SKM-1 treated with dmso at 0.1 percent for 144 hours (cell line): ENCODE measurements at regions not wholly inside any gene's neighbourhood (a gene's known extent, or its start where the extent isn't known, plus 50 kb on each side); places are given as distances from the start of the nearest gene placed in this dataset.
"Not testable (repeated sequence)": the region's sequence is repeated elsewhere in the genome, so short reads cannot be mapped to it uniquely, and the experiment has no call there.

Experiments
- DNase-seq: peaks from one replicate; lab custom pipeline; 2025; ENCODE audit not compliant: unreplicated experiment; lab: John Stamatoyannopoulos, UW

GRCh38 chr18:68153821-68154220 is 561.1 kb downstream of the TMX3 start:
- not testable (repeated sequence) for DNase-seq

- no peak for DNase-seq
Observed at GRCh38 chr18:68152770-68153169, 562.1 kb downstream of the TMX3 start.

DNA sequence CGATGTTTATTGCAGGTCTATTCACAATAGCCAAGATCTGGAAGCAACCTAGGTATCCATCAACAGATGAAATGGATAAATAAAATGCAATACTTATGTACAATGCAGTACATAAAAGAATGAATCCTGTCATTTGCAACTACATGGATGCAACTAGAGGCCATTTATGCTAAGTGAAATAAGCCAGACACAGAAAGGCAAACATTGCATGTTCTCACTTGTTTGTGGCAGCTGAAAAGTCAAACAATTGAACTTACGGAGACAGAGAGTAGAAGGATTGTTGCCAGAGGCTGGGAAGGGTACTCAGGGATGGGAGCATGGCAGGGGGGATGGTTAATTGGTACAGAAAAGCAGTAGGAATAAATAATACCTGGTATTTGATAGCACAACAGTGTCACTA is 563.9 kb downstream of the TMX3 start:
- no peak for DNase-seq

DNA sequence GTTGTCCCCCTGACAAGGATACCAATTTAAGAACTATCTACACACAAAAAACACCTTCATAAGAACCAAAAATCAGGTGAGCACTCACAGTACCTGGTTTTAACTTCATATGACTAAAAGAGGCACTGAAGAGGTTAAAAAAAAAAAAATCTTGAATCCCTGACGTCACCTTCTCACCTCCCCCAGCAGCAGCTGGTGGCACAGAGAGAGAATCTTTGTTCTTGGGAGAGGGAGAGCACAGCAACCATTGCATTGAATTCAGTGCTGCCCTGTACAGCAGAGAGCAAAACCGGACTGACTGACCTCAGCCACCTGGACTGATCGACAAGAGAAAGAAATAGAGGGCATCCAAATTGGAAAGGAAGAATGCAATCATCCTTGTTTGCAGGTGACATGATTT is 566.0 kb downstream of the TMX3 start:
- DNase-seq, result no peak

- DNase-seq, result no peak
Observed at GRCh38 chr18:68147728-68148127, 567.2 kb downstream of the TMX3 start.

DNA sequence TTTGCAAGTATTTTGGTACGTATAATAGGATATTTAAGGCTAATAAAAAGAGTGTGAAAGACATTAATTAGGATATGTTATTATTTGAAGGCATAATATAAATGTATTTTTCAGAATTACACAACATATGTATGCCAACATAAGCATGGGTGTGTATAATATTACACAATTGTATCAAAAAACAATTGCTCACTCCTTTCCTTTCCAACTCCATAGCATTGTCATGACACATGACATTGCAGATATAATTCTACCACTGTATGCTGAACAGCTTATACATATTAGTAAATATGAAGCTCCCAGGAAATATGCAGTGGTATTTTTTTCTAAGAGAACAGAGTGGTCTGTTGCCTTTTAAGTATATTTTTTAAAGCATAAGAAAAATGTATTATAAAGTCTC is 593.1 kb downstream of the TMX3 start:
- DNase-seq, result no peak

DNA sequence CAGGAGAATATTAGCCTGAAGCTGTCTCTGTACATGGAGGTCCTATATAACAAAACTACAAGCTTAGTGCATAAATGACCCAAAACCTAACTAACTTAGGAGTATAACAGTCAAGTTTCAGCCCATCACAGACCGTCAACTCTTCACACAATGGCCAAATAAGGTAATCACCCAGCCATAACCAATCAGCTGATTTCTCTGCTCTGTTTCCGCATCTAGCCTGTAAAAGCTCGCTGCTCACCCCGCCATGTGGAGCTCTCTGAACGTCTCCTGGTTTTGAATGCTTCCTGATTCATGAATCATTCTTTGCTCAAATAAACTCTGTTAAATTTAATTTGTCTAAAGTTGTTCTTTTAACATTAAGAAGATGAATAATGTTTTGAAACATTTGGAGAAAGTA is 593.6 kb downstream of the TMX3 start:
- DNase-seq, result no peak

- DNase-seq, result no peak
Observed at GRCh38 chr18:68114989-68115388, 598.5 kb upstream of the DSEL start.

- no peak for DNase-seq
Observed at GRCh38 chr18:68104036-68104435, 587.5 kb upstream of the DSEL start.

GRCh38 chr18:68103561-68103960 is 587.0 kb upstream of the DSEL start:
- DNase-seq, result no peak

- DNase-seq, result no peak
Observed at GRCh38 chr18:68102117-68102516, 585.6 kb upstream of the DSEL start.

- DNase-seq, result no peak
Observed at GRCh38 chr18:68098655-68099054, 582.1 kb upstream of the DSEL start.

- no peak for DNase-seq
Observed at GRCh38 chr18:68086481-68086880, 570.0 kb upstream of the DSEL start.

DNA sequence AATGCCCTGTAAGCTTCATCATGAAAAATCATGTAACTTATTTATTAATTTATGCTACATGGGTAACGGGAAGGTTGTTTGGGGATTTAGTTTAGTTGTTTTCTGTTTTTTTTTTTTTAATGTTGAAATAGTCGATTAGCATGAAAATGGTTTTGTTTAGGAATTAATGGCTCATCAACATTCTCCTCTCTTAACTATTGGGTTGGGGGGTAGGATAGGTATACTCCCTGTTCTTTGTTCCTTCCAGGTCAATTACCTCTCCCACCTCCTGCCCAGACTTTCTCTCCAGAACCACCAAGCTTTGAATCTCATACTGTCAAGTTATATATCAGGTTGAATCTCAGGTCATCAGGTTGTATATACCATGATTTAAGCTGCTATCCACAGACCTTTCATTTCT is 568.7 kb upstream of the DSEL start:
- no peak for DNase-seq

DNA sequence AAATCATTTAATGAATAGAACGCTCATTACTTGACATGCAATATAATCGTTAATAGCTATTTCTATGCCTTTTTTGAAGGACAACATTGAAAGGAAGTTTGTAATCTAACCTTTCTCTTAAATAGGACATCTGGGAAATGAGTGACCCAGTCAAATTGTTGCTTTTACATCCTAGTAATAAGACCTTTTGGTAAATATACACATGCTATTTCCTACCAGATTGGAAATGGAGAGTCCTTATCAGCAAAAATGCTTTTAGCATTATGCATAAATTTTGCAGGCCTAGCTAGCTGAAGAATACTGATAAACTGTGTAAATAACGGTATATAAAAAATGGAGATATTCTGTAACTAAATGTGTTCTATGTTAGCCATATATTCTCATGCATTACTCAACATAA is 567.3 kb upstream of the DSEL start:
- no peak for DNase-seq

DNA sequence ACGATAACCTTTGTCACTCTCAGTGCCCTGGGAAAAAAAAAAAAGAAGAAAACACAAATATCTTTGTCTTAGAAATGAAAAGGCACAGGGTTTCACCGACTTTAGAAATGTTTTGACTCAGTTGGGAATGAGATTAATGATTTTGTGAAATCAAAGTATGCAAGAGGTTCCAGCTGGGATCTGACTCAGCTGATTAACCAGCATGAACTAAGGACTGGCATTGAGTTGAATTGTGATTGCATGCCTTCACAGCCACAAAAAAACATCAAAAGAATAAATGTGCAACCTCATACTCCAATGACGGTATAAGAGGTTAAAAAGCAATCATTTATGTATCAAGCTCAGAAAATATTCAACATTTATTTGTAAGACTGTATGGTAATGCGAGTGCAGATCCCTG is 566.6 kb upstream of the DSEL start:
- DNase-seq, result no peak

- DNase-seq, result no peak
Observed at GRCh38 chr18:68072744-68073143, 556.2 kb upstream of the DSEL start.

DNA sequence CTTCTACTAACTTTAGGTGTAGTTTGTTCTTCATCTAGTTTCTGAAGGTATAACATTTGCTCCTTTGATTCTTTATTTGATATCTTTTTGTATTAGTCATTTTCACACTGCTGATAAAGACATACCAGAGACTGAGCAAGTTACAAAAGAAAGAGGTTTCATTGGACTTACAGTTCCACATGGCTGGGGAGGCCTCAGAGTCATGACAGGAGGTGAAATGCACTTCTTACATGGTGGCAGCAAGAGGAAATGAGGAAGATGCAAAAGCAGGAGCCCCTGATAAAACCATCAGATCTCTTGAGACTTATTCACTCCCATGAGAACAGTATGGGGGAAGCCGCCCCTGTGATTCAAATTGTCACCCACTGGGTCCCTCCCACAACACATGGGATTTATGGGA is 544.4 kb upstream of the DSEL start:
- no peak for DNase-seq

DNA sequence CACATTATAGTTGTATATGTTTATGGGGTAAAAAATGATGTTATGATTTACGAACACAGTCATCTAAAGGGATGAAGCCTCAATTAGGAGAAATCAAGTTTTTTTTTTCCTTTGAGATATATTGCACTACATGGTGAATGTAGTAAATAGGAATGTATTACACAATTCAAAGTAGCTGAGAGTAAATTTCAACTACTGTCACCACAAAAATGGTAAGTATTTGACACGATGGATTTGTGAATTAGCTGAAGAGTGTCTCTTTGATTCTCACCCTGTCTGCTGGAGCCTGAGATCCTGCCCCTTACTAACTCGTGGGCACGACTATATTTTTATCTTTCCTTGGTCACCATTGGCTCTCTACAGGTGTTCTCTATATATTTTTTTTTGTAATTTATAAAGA is 540.4 kb upstream of the DSEL start:
- DNase-seq, result no peak

DNA sequence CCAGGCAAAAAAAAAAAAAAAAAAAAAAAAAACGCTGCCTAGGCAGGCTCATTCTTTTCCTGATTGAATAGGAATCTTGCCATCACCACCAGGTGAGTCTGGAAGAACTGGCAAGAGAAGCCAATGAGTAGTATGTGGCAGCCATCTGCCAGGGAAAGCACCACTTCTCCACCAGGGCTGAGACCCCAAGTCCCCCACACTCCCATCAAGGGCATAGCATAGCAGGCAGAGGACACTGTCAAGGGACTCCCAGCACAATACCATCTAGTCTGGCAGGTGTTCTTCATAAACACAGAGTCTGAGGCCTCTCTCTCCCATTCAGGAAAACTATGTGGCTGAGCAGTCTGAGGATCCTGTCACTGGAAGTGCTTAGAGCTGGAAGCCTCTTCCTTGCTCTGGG is 538.1 kb upstream of the DSEL start:
- DNase-seq, result no peak

DNA sequence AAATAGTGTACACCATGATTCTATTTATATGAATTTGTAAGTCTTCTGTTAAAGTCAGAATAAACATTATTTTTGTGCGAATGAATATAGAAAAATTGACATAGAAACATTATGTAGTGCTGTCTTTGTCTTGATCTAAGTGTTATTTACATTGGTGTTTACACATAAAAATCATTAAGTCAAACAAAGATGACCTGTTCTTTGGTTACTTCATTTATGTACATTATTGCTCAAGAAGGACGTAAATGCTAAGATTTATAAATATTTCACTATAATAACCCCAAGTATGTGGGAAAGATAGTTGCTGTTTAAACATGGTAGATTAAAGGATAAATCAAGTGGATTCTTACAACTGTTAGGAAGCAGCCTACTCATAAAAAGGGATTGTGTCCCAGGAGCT is 536.8 kb upstream of the DSEL start:
- no peak for DNase-seq

DNA sequence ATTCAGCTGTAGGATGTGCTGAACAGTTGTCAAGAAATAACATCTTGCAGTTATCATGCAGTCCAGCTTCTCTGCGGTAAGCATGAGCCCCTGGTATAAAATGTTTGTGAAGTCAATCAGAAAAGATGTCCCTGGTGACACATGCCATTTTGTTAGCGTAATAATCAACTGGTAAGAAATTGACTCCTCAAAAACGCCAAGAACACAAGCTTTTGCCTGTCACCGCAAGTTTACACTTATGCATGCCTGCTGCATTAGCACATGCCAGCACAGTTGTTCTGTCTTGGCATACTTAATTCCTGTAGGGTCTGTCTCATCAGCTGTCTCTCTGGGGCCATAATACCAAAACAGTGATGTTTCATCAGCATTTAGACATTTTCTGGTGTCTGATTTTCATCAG is 524.8 kb upstream of the DSEL start:
- DNase-seq, result no peak

GRCh38 chr18:68040198-68040597 is 523.7 kb upstream of the DSEL start:
- no peak for DNase-seq
